ENCODE measurements at regions not wholly inside any gene's neighbourhood (a gene's known extent, or its start where the extent isn't known, plus 50 kb on each side); places are given as distances from the start of the nearest gene placed in this dataset.

GRCh38 chr4:127450276-127450675, 182.5 kb upstream of the INTU start (continued):
- no peak for TF ChIP-seq HNF4G (IDR thresholded peaks at IDR 0.05)
- no peak for TF ChIP-seq NR2F2 (IDR thresholded peaks at IDR 0.05)
- no peak for TF ChIP-seq TAF1 (conservative IDR thresholded peaks at IDR 0.05)
- TF ChIP-seq, protein P1, sequence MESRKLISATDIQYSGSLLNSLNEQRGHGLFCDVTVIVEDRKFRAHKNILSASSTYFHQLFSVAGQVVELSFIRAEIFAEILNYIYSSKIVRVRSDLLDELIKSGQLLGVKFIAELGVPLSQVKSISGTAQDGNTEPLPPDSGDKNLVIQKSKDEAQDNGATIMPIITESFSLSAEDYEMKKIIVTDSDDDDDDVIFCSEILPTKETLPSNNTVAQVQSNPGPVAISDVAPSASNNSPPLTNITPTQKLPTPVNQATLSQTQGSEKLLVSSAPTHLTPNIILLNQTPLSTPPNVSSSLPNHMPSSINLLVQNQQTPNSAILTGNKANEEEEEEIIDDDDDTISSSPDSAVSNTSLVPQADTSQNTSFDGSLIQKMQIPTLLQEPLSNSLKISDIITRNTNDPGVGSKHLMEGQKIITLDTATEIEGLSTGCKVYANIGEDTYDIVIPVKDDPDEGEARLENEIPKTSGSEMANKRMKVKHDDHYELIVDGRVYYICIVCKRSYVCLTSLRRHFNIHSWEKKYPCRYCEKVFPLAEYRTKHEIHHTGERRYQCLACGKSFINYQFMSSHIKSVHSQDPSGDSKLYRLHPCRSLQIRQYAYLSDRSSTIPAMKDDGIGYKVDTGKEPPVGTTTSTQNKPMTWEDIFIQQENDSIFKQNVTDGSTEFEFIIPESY (IDR thresholded peaks at IDR 0.05) = no peak
- TF ChIP-seq, protein P2, sequence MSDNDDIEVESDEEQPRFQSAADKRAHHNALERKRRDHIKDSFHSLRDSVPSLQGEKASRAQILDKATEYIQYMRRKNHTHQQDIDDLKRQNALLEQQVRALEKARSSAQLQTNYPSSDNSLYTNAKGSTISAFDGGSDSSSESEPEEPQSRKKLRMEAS (IDR thresholded peaks at IDR 0.05) = no peak

DNA sequence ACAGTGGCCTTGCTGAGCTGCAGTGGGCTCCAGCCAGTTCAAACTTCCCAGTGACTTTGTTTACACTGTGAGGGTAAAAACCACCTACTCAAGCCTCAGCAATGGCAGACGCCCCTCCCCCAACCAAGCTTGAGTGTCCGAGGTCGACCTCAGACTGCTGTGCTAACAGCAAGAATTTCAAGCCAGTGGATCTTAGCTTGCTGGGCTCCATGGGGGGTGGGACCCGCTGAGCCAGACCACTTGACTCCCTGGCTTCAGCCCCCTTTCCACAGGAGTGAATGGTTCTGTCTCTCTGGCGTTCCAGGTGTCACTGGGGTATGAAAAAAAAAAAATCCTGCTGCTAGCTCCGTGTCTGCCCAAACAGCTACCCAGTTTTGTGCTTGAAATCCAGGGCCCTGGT, 168.9 kb upstream of the INTU start:
- Histone ChIP-seq H3K27ac (ENCODE audit: low read depth in 1 of 2, low read length in 2 of 2) (no peak overlapping the region), H3K27me3 (ENCODE audit: control insufficient read depth in 4 of 4, insufficient read depth in 4 of 4, low read length in 3 of 4) (peaks cover 0 to 6% (median 0%) of the 10 kb centered on the region in 4 donors), H3K4me1 (ENCODE audit: control insufficient read depth in 4 of 4, insufficient read depth in 4 of 4, low read length in 3 of 4) (no peaks in the 10 kb centered on the region), H3K9me3 (ENCODE audit: control insufficient read depth in 4 of 4, low read length in 3 of 4) (no peaks in the 10 kb centered on the region), H3K36me3 (ENCODE audit: control insufficient read depth in 4 of 4, insufficient read depth in 3 of 4, low read depth in 1 of 4, low read length in 3 of 4) (no peaks in the 10 kb centered on the region), H3K4me3 (ENCODE audit: low read depth in 1 of 3, low read length in 3 of 3) (no peak overlapping the region), H3K9ac (ENCODE audit: low read depth in 1 of 2, low read length in 2 of 2) (no peak overlapping the region)
- no peak for DNase-seq (ENCODE audit: low spot score)
- TF ChIP-seq TAF1 (conservative IDR thresholded peaks at IDR 0.05) = no peak
- TF ChIP-seq ATF3 (IDR thresholded peaks at IDR 0.05) = no peak
- TF ChIP-seq GABPA (IDR thresholded peaks at IDR 0.05 in 1 of 2, conservative IDR thresholded peaks at IDR 0.05 in 1 of 2) = no peak
- no peak for TF ChIP-seq HNF4G (IDR thresholded peaks at IDR 0.05)
- TF ChIP-seq FOXA1 (IDR thresholded peaks at IDR 0.05) = no peak
- TF ChIP-seq, protein P3, sequence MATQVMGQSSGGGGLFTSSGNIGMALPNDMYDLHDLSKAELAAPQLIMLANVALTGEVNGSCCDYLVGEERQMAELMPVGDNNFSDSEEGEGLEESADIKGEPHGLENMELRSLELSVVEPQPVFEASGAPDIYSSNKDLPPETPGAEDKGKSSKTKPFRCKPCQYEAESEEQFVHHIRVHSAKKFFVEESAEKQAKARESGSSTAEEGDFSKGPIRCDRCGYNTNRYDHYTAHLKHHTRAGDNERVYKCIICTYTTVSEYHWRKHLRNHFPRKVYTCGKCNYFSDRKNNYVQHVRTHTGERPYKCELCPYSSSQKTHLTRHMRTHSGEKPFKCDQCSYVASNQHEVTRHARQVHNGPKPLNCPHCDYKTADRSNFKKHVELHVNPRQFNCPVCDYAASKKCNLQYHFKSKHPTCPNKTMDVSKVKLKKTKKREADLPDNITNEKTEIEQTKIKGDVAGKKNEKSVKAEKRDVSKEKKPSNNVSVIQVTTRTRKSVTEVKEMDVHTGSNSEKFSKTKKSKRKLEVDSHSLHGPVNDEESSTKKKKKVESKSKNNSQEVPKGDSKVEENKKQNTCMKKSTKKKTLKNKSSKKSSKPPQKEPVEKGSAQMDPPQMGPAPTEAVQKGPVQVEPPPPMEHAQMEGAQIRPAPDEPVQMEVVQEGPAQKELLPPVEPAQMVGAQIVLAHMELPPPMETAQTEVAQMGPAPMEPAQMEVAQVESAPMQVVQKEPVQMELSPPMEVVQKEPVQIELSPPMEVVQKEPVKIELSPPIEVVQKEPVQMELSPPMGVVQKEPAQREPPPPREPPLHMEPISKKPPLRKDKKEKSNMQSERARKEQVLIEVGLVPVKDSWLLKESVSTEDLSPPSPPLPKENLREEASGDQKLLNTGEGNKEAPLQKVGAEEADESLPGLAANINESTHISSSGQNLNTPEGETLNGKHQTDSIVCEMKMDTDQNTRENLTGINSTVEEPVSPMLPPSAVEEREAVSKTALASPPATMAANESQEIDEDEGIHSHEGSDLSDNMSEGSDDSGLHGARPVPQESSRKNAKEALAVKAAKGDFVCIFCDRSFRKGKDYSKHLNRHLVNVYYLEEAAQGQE (IDR thresholded peaks at IDR 0.05) = no peak
- TF ChIP-seq EGR1 (IDR thresholded peaks at IDR 0.05; ENCODE audit: low read depth in 2 of 2) = no peak
- no peak for TF ChIP-seq HNF4A (conservative IDR thresholded peaks at IDR 0.05)
- no peak for TF ChIP-seq FOXA2 (IDR thresholded peaks at IDR 0.05)
- TF ChIP-seq NR2F2 (IDR thresholded peaks at IDR 0.05) = no peak
- TF ChIP-seq YY1 (IDR thresholded peaks at IDR 0.05) = no peak
- 34% methylated on average over 6 of the region's 6 CpGs for WGBS

DNA sequence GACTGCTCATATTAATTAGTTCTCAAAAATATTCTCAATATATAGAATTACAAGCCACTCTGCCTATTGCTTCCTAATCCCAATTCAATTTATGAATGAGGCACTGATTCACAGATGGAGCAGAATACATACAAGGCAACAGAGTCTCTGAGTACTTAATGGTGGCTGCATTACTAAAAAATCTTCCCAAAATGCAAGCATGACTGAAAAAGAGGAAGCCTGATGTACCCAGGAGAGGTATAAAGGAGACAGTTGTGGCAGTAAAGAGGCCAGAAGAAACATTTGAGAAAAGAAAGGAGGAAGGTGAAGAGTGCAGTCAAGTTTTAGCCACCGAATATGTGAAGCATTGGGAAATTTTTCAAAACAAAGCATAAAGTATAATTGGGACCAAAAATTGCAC, 163.2 kb upstream of the INTU start:
- no peak overlapping the region for H3K4me3 ChIP-seq (ENCODE audit: low read depth in 1 of 3, low read length in 3 of 3)
- 78% methylated on average over 1 of the region's 1 CpG for WGBS
- H3K36me3 ChIP-seq (ENCODE audit: control insufficient read depth in 4 of 4, insufficient read depth in 3 of 4, low read depth in 1 of 4, low read length in 3 of 4) = no peaks in the 10 kb centered on the region
- TF ChIP-seq EGR1 (IDR thresholded peaks at IDR 0.05; ENCODE audit: low read depth in 2 of 2) = no peak
- TF ChIP-seq JUND (IDR thresholded peaks at IDR 0.05) = no peak
- no peak for TF ChIP-seq NR2F2 (IDR thresholded peaks at IDR 0.05)
- TF ChIP-seq HNF4G (IDR thresholded peaks at IDR 0.05) = no peak
- no peak for TF ChIP-seq YY1 (IDR thresholded peaks at IDR 0.05)
- TF ChIP-seq FOXA1 (IDR thresholded peaks at IDR 0.05) = no peak
- no peak for TF ChIP-seq SP1 (IDR thresholded peaks at IDR 0.05)
- TF ChIP-seq, protein P1 (IDR thresholded peaks at IDR 0.05) = no peak
- no peak for TF ChIP-seq RAD21 (IDR thresholded peaks at IDR 0.05)
- TF ChIP-seq HNF4A (conservative IDR thresholded peaks at IDR 0.05) = no peak
- no peaks in the 10 kb centered on the region for H3K4me1 ChIP-seq (ENCODE audit: control insufficient read depth in 4 of 4, insufficient read depth in 4 of 4, low read length in 3 of 4)
- H3K9ac ChIP-seq (ENCODE audit: low read depth in 1 of 2, low read length in 2 of 2) = no peak overlapping the region
- DNase-seq (ENCODE audit: low spot score) = no peak
- no peaks in the 10 kb centered on the region for H3K9me3 ChIP-seq (ENCODE audit: control insufficient read depth in 4 of 4, low read length in 3 of 4)
- H3K27ac ChIP-seq (ENCODE audit: low read depth in 1 of 2, low read length in 2 of 2) = no peak overlapping the region
- H3K27me3 ChIP-seq (ENCODE audit: control insufficient read depth in 4 of 4, insufficient read depth in 4 of 4, low read length in 3 of 4) = peaks cover 0 to 6% (median 0%) of the 10 kb centered on the region in 4 donors
